Heart left ventricle (tissue), 16 donors: ENCODE measurements at regions not wholly inside any gene's neighbourhood (a gene's known extent, or its start where the extent isn't known, plus 50 kb on each side); places are given as distances from the start of the nearest gene placed in this dataset.

ENCODE experiments used
- ATAC-seq, 4 donors: fragments of 200-7000 bp; cut with Tn5 transposase; one replicate each; pipeline ENCODE4 v1.9.1; 2020 to 2022; ENCODE audit warnings: moderate library complexity in 4 of 4, mild to moderate bottlenecking in 3 of 4, moderate number of reproducible peaks in 1 of 4
- DNase-seq, 5 donors: peaks; one replicate each; pipeline ENCODE4 v3.0.0-alpha.2; 2020
- H3K27ac ChIP-seq, 12 donors: fragments of 200-600 bp; sonication (generic) in 4 of 12; one replicate each; pipeline versions ENCODE4 v1.5.0 to v1.8.0; 2016 to 2022; ENCODE audit warnings: mild to moderate bottlenecking in 2 of 12
- H3K27me3 ChIP-seq, 9 donors: fragments of 200-600 bp; sonication (generic) in 2 of 9; one replicate each; pipeline versions ENCODE4 v1.5.1 to v1.8.0; 2016 to 2022; ENCODE audit warnings: mild to moderate bottlenecking in 3 of 9
- H3K36me3 ChIP-seq, 9 donors: fragments of 200-600 bp; sonication (generic) in 2 of 9; one replicate each; pipeline versions ENCODE4 v1.5.0 to v1.8.0; 2018 to 2022; ENCODE audit warnings: mild to moderate bottlenecking in 2 of 9
- H3K4me1 ChIP-seq, 12 donors: fragments of 200-600 bp; sonication (generic) in 4 of 12; one replicate each; pipeline versions ENCODE4 v1.5.0 to v1.8.0; 2016 to 2022; ENCODE audit warnings: mild to moderate bottlenecking in 3 of 12
- H3K4me3 ChIP-seq, 12 donors: fragments of 200-600 bp; sonication (generic) in 4 of 12; one replicate each; pipeline versions ENCODE4 v1.5.0 to v1.8.0; 2017 to 2022; ENCODE audit warnings: mild to moderate bottlenecking in 9 of 12, moderate library complexity in 4 of 12
- H3K9me3 ChIP-seq, 12 donors: fragments of 200-600 bp; sonication (generic) in 4 of 12; one replicate each; pipeline versions ENCODE4 v1.5.0 to v1.8.0; 2016 to 2022; ENCODE audit warnings: mild to moderate bottlenecking in 1 of 12
- POLR2A ChIP-seq, 2 donors: fragments of 450-650 bp; IDR thresholded peaks; one replicate each; pipeline ENCODE4 v1.6.1; 2017; ENCODE audit warnings: antibody characterized with exemption in 2 of 2, mild to moderate bottlenecking in 2 of 2, moderate library complexity in 2 of 2
- WGBS, 4 donors: extraction: QIAGEN DNeasy Blood & Tissue Kit in 2 of 4; methylation state at CpG; one replicate each; pipeline versions ENCODE4 v1.1.5 to v1.1.7; 2013 to 2018; 5-methylcytosine and 5-hydroxymethylcytosine counted together
- intact Hi-C, 10 donors: fragments of 100-400 bp; cut with DNase I; formaldehyde crosslinking; loops; one replicate each; pipeline versions ENCODE4 v1.11.1 to v1.14.2; 2022
- TF ChIP-seq, protein P1 (sequence below), 12 donors: fragments of 200-600 bp; sonication (generic) in 4 of 12; IDR thresholded peaks; one replicate each; pipeline versions ENCODE4 v1.5.0 to v1.8.0; 2018 to 2022; ENCODE audit warnings: antibody characterized with exemption in 12 of 12, mild to moderate bottlenecking in 5 of 12
- donor health status: ischemic (EF 13 %, LVEDD 7.1; RV severe dilation, severe dysfunction).
- donor health status: healthy with polysubstance abuse.
- donor health status: DM: no; HTN: yes; CAD: no.
- donor health status: DM: no; HTN: no; CAD: no.
- donor health status: ischemic (EF 25% LVEDD 6.9; RV normal size, moderate dysfunction).
- donor health status: ischemic (EF 25% LVEDD 5.7; RV mildly dilated, moderate dysfunction).
- donor health status: healthy.
- donor health status: DM: yes; HTN: yes; CAD: no.
- donor health status: ischemic (EF 35%, LVEDD 5.7; RV mildly dilated, moderate dysfunction).
- donor health status: nonischemic (EF 11% LVEDD 7.7; RV severe dilation, severe dysfunction).
- donor health status: DM: yes; HTN: yes; CAD: no.
- donor health status: PGD.
- donor health status: ischemic (EF 29% LVEDD 5.4; RV normal size, mild dysfunction).
- donor health status: nonischemic (EF 23%, LVEDD 6.1; RV moderate dilation, normal function).

DNA sequence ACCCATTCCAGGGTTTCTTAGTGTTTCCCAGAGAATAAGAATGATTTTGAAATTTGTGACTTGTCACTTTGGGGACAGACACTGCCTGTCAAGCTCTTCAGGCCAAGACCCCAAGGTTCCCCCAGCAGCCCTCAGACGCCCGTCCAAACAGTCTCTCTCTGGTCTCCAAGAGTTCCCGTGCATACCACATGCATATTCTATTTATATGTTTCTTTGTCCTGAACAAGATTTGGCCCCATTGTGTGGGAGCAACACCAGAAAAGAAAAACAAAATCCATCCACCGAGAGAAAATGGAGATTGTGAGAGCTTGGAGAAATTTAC lies 52.2 kb upstream of the CTAGE1 start:
- 32 to 43% (median 34%) methylated on average over 4 of the region's 4 CpGs for WGBS, 4 donors
- no peaks in the 10 kb centered on the region for H3K36me3 ChIP-seq
- H3K9me3 ChIP-seq: no peaks in the 10 kb centered on the region
- TF ChIP-seq, protein P1, sequence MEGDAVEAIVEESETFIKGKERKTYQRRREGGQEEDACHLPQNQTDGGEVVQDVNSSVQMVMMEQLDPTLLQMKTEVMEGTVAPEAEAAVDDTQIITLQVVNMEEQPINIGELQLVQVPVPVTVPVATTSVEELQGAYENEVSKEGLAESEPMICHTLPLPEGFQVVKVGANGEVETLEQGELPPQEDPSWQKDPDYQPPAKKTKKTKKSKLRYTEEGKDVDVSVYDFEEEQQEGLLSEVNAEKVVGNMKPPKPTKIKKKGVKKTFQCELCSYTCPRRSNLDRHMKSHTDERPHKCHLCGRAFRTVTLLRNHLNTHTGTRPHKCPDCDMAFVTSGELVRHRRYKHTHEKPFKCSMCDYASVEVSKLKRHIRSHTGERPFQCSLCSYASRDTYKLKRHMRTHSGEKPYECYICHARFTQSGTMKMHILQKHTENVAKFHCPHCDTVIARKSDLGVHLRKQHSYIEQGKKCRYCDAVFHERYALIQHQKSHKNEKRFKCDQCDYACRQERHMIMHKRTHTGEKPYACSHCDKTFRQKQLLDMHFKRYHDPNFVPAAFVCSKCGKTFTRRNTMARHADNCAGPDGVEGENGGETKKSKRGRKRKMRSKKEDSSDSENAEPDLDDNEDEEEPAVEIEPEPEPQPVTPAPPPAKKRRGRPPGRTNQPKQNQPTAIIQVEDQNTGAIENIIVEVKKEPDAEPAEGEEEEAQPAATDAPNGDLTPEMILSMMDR (IDR thresholded peaks at IDR 0.05): no peak
- TF ChIP-seq POLR2A (IDR thresholded peaks at IDR 0.05): no peak
- intact Hi-C loops: loop anchor here in 9 of 10 donors (2.0 to 10.0 kb wide), 14 partner anchors 77 to 475 kb away; partner anchors contain the start of gene GATA6 (in 3 of the 9)
- peak overlapping the region in 11 of 12 donors; percentile 73 to 97 (median 87) for H3K27ac ChIP-seq
- peaks cover 0 to 63% (median 51%) of the 10 kb centered on the region in 12 donors for H3K4me1 ChIP-seq
- ATAC-seq (no peak), DNase-seq (no peak)
- H3K27me3 ChIP-seq: no peaks in the 10 kb centered on the region
- H3K4me3 ChIP-seq: no peak overlapping the region

DNA sequence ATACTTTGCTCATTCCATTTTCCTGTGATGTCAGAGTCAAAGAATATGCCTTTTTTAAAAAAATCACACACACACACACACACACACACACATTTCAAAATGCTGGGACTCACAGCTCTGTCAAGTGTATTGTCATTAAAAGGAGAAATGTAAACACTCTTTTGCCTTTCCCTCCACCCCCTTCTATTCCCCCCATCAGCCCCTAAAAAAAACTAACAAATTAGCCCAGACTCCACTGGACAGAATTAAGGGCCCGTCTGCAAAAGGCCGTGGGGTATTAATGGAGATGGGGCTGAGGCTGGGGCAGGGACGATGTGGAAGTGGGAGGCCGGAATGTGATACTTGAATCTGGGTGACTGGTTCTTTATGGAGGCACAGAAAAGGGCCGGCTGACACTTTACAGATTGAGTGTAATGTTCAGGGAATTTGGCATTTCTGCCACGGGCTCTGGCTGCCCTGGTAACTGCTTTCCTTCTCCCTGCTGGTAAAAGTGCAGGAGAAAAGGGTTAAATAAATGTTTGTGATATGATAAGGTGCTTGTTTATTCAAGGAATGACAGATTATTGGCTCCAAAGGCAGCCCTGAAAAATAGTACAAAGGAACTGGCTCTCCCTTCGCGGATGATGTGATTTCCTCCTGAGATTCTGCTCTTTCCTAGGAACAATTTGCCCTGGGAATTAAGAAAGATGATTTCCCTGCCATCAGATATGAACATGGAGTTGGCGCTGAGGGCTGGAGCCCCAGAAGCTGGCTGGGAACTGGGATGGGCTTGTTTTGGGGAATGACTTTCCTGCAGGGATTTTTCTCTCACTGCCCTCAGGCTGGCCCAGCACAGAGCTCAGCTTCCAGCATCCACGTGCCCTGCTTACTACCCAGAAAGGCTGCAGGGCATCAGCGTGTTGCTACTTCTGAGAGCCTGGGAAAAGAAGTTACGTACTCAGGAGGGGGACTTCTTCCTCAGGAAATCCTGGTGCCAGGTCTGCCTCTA lies 52.8 kb upstream of the CTAGE1 start:
- peak in 2 of 5 donors; percentile 48 to 57 for DNase-seq

DNA sequence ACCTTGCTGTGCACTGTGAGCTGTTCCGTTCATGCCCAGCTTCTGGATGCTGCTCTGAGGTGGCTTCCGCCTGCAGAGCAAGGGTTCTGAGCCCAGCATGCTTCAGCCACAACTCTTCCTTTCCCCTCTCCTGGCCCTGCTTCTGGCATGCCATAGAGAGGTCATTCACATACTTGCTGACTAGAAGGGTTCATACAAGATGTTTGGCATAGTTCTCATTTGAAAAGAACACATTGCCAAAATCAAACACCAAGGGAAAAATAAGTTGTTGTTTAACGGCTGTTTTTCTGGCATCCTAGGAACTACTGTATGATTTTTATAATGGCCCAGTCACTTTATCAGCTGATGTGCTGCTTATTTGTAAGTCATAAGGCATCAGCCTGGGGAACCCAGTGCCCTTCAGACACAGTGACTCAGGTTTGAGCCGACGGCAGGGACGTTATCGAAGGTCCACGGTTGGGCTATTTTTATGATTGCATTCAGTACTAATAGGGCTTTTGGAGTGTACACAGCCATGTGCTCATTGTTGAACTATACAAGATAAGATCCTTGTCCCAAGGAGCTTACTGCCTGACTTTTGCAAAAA lies 53.9 kb upstream of the CTAGE1 start:
- H3K9me3 ChIP-seq: no peaks in the 10 kb centered on the region
- H3K36me3 ChIP-seq: no peaks in the 10 kb centered on the region
- intact Hi-C loops: loop anchor here in 8 of 10 donors (2.0 to 10.0 kb wide), 10 partner anchors 76 to 304 kb away; partner anchors contain the start of gene GATA6 (in 1 of the 8)
- ATAC-seq (peak; percentile 88 to 95 (median 92)), DNase-seq (peak in 4 of 5 donors; percentile 74 to 89 (median 82))
- H3K4me1 ChIP-seq: peaks cover 0 to 53% (median 42%) of the 10 kb centered on the region in 12 donors
- no peak overlapping the region for H3K4me3 ChIP-seq
- 26 to 36% (median 32%) methylated on average over 8 of the region's 8 CpGs for WGBS, 4 donors
- H3K27ac ChIP-seq: peak overlapping the region; percentile 58 to 97 (median 85)
- no peaks in the 10 kb centered on the region for H3K27me3 ChIP-seq
- TF ChIP-seq, protein P1 (IDR thresholded peaks at IDR 0.05): no peak
- peak in 1 of 2 donors; percentile 33 for TF ChIP-seq POLR2A (IDR thresholded peaks at IDR 0.05)

More for the DNA sequence above, 52.8 kb upstream of the CTAGE1 start:
- intact Hi-C loops: loop anchor here in 8 of 10 donors (2.0 to 10.0 kb wide), 10 partner anchors 77 to 303 kb away; partner anchors contain the start of gene GATA6 (in 1 of the 8)
- Histone ChIP-seq H3K36me3 (no peaks in the 10 kb centered on the region), H3K4me3 (no peak overlapping the region), H3K27me3 (no peaks in the 10 kb centered on the region), H3K27ac (peak overlapping the region; percentile 58 to 97 (median 85)), H3K9me3 (no peaks in the 10 kb centered on the region), H3K4me1 (peaks cover 0 to 61% (median 50%) of the 10 kb centered on the region in 12 donors)
- peak; percentile 15 to 56 (median 26) for ATAC-seq
- no peak for TF ChIP-seq POLR2A (IDR thresholded peaks at IDR 0.05)
- TF ChIP-seq, protein P1 (IDR thresholded peaks at IDR 0.05): no peak
- 26 to 29% (median 27%) methylated on average over 12 of the region's 12 CpGs for WGBS, 4 donors

DNA sequence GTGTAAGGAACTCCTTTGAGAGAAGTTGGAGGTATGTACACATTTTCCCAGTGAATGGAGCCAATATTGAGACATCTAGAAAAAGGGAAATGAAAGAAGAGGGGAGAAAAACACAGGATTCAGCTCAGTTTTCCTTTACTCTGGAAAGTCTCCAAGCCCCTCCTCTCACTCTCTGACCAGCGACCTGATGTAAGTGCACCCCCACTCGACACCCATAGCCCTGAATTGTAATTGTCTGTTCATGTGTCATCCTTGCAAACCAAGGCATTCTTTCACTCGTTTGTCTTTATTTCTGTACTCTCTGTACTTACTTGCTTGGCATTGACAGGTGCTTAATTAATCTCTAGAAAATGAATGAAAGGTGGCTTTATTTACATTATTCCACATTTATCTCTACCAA lies 55.7 kb upstream of the CTAGE1 start:
- intact Hi-C loops: loop anchor here in 6 of 10 donors (5.0 to 10.0 kb wide), 7 partner anchors 74 to 306 kb away; partner anchors contain the start of gene GATA6 (in 1 of the 6)
- no peak for ATAC-seq

More for the DNA sequence above, 55.7 kb upstream of the CTAGE1 start:
- 73 to 76% (median 75%) methylated on average over 3 of the region's 3 CpGs for WGBS, 4 donors
- Histone ChIP-seq H3K36me3 (no peaks in the 10 kb centered on the region), H3K4me1 (peaks cover 0 to 40% (median 33%) of the 10 kb centered on the region in 12 donors), H3K9me3 (no peaks in the 10 kb centered on the region), H3K27me3 (no peaks in the 10 kb centered on the region), H3K4me3 (no peak overlapping the region), H3K27ac (peak overlapping the region in 2 of 12 donors; percentile 80 to 91)
- no peak for DNase-seq
- TF ChIP-seq, protein P1 (IDR thresholded peaks at IDR 0.05): no peak
- TF ChIP-seq POLR2A (IDR thresholded peaks at IDR 0.05): no peak
